ENCODE measurements at regions not wholly inside any gene's neighbourhood (a gene's known extent, or its start where the extent isn't known, plus 50 kb on each side); places are given as distances from the start of the nearest gene placed in this dataset.
"Not testable (repeated sequence)": the region's sequence is repeated elsewhere in the genome, so short reads cannot be mapped to it uniquely, and the experiment has no call there.

- no peak for DNase-seq (ENCODE audit: low read depth in 2 of 2)
Observed at GRCh38 chr17:33562792-33563191, 269.7 kb upstream of the ASIC2 start.

GRCh38 chr17:33564146-33564545 is 271.1 kb upstream of the ASIC2 start:
- DNase-seq (ENCODE audit: low read depth in 2 of 2), result no peak

GRCh38 chr17:33567223-33567622 is 274.1 kb upstream of the ASIC2 start:
- no peak for DNase-seq (ENCODE audit: low read depth in 2 of 2)

- no peak for DNase-seq (ENCODE audit: low read depth in 2 of 2)
Observed at GRCh38 chr17:33572615-33573014, 279.5 kb upstream of the ASIC2 start.

GRCh38 chr17:33574942-33575445 is 281.9 kb upstream of the ASIC2 start:
- DNase-seq (ENCODE audit: low read depth in 2 of 2), result no peak

GRCh38 chr17:33579740-33580139 is 286.6 kb upstream of the ASIC2 start:
- DNase-seq (ENCODE audit: low read depth in 2 of 2), result not testable (repeated sequence)

GRCh38 chr17:33580215-33580614 is 287.1 kb upstream of the ASIC2 start:
- no peak for DNase-seq (ENCODE audit: low read depth in 2 of 2)

- DNase-seq (ENCODE audit: low read depth in 2 of 2), result no peak
Observed at GRCh38 chr17:33582661-33583060, 289.6 kb upstream of the ASIC2 start.

- no peak for DNase-seq (ENCODE audit: low read depth in 2 of 2)
Observed at GRCh38 chr17:33583518-33584417, 290.7 kb upstream of the ASIC2 start.

GRCh38 chr17:33593991-33594390 is 300.9 kb upstream of the ASIC2 start:
- no peak for DNase-seq (ENCODE audit: low read depth in 2 of 2)

GRCh38 chr17:33595828-33596227 is 302.7 kb upstream of the ASIC2 start:
- no peak for DNase-seq (ENCODE audit: low read depth in 2 of 2)

- DNase-seq (ENCODE audit: low read depth in 2 of 2), result no peak
Observed at GRCh38 chr17:33596899-33597298, 303.8 kb upstream of the ASIC2 start.

- no peak for DNase-seq (ENCODE audit: low read depth in 2 of 2)
Observed at GRCh38 chr17:33598797-33599196, 305.7 kb upstream of the ASIC2 start.

GRCh38 chr17:33602981-33603380 is 309.9 kb upstream of the ASIC2 start:
- DNase-seq (ENCODE audit: low read depth in 2 of 2), result no peak

- DNase-seq (ENCODE audit: low read depth in 2 of 2), result no peak
Observed at GRCh38 chr17:33603789-33604188, 310.7 kb upstream of the ASIC2 start.

GRCh38 chr17:33611532-33611931 is 318.4 kb upstream of the ASIC2 start:
- DNase-seq (ENCODE audit: low read depth in 2 of 2), result no peak

GRCh38 chr17:33615861-33616260 is 322.8 kb upstream of the ASIC2 start:
- DNase-seq (ENCODE audit: low read depth in 2 of 2), result no peak

- DNase-seq (ENCODE audit: low read depth in 2 of 2), result no peak
Observed at GRCh38 chr17:33623841-33624240, 330.7 kb upstream of the ASIC2 start.

- DNase-seq (ENCODE audit: low read depth in 2 of 2), result no peak
Observed at GRCh38 chr17:33628500-33629346, 335.6 kb upstream of the ASIC2 start.

GRCh38 chr17:33633446-33633845 is 340.4 kb upstream of the ASIC2 start:
- DNase-seq (ENCODE audit: low read depth in 2 of 2), result no peak

GRCh38 chr17:33637534-33637933 is 344.4 kb upstream of the ASIC2 start:
- no peak for DNase-seq (ENCODE audit: low read depth in 2 of 2)

- no peak for DNase-seq (ENCODE audit: low read depth in 2 of 2)
Observed at GRCh38 chr17:33639103-33639880, 346.2 kb upstream of the ASIC2 start.
